HG03558 (cell line): ENCODE measurements at regions not wholly inside any gene's neighbourhood (a gene's known extent, or its start where the extent isn't known, plus 50 kb on each side); places are given as distances from the start of the nearest gene placed in this dataset.

Source experiments
- ATAC-seq: cut with Tn5 transposase; IDR thresholded peaks from one replicate; pipeline ENCODE4 v1.9.1; 2021; ENCODE audit warnings: moderate number of reproducible peaks; ENCODE audit not compliant: unreplicated experiment; ENCODE audit errors: extremely low read depth

DNA sequence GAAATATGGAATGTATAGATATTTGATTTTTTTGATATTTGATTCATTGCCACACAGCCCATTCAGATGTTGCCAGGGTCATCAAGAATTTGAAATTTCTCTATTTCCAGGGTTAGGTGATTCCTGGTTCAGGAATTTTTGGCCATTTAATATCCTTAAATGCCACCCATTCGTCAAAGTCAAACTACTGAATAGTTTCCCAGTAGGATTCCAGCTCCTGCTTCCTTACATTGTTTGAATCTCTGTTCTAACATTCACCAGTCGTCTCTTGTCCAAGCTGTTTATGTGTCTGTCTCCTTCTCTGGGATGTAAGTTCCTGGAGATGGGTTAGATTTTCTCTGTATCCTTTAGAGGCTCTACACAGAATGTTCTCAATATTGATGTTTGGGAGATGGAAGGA lies 124.9 kb upstream of the TLE3 start:
- ATAC-seq, result no peak

DNA sequence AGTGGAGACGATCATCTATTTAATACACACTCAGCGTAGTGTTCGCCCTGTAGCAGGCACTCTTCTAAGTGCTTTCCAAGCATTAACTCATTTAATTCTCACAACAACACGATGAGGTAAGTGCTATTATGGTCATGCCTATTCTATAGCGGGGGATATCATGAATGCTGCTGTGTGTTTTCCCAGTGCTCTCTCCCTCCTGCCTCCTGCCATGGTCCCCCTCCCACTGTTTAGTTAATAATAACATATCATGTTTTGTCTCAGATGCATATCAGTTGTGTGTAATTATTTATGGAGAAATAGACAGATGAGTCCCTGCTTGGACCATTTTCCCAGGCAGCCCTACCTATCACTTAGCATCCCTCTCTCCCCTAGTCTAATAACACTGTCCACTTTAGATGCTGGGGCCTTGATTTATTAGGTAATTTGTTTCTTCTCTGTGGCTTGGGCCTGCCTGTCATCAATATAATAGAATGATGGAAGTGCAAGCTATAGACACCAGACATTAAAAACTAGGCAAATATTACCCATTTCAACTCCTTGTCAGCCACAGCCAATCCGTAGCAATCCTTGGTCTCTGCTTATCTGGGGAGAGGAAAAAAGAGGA lies 122.9 kb upstream of the TLE3 start:
- ATAC-seq, result no peak

DNA sequence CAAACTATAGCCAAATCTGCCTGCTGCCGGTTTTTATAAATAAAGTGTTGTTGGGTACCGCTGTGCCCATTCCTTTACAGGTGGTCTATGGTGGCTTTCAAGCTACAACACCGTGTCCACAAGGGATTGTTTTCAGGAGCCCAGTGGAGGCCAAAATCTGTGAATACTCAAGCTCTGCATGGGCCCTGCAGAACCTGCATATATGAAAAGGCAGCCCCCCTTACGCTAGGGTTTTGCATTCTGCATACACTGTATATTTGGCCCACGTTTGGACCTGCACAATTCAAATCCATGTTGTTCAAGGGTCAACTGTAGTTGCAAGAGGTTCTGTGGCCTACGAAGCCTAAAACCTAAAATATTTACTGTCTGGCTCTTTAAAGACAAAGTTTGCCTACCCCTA lies 122.2 kb upstream of the TLE3 start:
- ATAC-seq, result no peak

DNA sequence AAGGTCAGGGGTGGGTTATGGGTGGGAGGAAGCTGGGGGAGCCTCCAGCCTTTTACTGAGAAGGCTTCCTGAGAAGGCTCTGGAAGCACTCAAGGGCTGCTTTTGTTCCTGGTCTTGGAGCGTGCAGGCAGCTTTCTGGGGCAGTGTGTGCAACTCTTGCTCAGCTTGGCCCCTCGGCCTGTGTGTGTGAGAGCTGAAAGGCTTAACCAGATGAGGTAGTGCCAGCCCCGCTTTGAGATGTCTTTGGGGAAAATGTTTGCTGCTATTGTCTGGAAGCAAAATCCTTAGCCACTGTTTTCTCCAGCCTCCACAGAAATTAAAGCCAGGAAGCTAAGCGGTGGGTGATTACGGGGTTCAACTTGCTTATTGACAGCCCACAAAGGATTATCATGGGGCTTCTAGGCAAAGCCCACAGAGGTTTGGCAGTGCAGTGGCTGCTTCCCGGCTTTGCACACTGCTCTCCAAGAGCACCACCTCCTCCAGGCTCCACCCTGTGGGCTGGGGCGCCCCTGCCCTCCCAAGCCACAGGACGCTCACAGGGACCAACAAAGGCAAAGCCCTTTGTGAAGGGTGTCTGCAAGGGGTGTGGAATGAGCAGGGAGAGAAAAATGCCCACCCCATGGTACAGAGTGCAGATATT lies 121.7 kb upstream of the TLE3 start:
- no peak for ATAC-seq

DNA sequence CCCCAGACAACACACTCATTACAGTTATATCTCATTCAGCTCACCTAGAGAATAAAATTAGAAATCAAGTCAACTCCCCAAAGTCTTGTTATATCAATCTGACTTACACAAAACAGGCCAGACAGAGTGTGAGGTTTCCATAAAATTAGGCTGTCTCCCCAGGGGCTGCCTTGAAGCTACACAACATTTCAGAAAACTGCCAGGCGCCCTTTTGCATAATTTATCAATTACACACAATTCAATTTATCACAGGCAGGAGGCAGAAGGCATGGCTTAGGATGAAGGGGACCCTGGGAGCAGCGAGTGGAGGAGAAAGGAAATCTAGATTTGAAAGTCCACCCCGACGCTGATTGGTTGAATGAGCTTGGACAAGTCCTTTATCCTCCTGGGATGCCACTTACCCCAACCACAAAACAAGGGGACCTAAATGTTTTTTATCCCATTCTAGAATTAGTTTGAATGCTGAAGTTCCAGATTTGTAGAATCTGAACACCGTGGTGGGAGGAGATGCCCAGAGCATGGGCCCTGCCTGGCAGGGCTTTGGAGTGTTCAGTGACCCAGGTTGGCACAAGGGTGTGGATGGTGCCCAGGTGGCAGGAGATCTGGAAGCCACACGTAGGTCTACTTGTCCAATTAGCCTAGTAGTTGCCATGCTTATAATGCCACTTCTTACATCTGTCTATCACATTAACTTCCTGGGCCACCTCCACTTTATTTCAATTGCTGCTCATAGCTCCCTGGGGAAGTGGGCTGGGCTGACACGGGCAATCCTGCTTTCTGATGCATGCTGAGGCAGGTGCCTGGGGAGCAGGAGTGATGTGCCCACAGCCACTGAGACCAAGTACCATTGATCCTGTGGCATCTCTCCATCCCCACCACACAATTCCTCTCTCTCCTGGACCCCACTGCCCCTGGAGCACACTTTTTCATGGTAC lies 119.8 kb upstream of the TLE3 start:
- ATAC-seq, result no peak

DNA sequence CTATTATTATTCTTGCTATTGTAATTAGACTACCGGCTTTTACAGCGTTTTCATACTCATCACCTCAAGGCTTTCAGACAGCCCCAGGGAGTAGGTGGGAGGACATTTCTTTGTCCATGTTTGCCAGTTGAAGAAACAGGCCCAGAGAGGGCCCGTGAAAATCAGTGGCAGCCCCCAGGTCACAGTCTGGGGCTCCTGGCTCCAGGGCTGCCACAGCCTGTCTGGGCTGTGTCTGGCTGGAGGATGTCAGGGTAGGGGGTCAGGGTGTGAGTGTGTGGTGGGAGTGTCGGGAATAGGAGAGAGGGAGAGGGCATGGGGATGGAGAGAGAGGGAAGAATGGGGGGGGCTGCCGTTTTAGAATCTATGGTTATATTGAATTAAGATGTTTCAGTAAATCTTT lies 118.2 kb upstream of the TLE3 start:
- no peak for ATAC-seq

DNA sequence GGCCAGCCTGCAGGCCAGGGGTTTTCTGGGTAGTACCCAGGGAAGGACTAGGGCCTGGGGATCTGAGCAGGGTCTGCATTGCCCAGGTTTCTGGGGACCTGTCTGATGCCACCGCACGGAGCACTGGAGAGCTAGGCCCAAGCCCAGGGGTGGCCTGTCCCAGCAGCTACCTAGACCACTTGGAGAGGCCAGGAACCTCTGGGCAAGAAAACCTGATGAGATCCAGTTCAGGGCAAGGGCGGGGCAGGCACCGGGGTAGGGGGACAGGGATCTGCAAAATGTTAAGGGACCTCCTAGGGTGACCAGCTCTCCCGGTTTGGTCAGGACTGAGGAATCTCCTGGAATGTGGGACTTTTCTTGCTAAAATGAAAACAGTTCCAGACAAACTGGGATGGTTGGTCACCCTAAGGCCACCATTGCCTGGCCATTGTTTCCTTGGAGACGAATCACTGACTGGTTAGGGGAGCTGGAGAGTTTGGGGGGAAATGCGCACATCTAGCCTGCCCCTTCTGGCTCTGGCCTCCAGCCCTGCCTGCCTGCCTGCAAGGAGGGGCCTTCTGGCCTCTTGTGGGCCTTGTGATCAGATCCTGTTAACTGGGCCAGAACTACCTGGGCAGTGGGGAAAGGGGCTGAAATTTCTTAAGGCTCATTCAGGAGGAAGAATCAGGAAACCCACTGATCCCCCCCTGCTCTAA lies 117.4 kb upstream of the TLE3 start:
- no peak for ATAC-seq

DNA sequence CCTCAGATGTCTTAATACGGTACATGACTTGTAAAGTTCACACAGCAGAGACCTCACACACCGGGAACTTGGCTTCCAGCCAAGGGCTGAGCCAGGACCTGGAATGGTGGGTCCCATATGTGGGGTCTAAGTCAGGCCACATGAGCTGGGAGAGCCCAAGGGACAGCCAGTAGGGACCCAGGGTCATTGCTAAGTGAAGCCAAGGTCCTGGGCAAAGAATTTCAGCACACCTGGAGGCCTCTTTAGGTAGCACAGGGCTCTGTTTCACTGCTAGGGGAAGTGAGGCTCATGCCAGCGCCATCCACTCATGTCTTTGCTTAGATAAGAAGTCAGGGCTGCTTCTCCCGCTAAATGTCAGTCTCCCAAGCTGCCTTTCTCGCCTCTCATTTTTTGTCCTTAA lies 116.6 kb upstream of the TLE3 start:
- ATAC-seq, result no peak

DNA sequence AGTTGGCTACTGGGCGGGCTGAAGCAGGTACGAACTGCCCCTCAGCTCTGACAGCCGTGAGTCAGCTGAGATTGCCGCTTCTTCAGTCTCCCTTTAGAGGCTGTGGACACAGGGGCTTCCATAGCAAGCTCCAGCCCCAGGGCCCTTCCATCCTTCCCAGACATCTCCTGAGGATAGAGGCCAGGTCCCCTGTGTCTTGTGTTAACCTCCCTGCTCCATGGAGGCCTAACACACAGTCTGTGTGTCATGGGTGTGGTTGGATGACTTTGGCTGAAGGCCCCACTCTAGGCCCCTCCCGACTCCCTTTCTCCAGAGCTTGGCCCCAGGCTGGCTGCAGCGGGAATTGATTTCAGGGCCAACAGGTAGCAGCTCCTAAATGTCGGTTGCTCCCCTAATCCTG lies 116.1 kb upstream of the TLE3 start:
- no peak for ATAC-seq

DNA sequence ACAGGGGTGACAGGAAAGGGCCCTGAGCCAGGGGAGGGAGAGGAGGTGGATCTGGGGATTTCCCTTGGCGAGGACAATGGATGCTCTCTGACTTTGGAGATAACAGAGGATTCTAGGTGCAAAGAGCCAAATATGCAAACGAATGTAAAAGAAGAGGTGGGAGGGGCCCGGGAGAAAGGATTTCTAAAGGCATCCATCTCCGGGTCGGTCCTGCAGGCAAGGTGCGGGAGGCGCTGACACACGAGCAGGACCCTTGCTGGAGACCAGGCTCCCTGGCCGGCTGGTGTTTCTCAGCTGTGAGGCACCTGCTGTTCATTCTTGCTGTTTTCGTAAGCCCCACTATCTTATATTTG lies 115.2 kb upstream of the TLE3 start:
- no peak for ATAC-seq

DNA sequence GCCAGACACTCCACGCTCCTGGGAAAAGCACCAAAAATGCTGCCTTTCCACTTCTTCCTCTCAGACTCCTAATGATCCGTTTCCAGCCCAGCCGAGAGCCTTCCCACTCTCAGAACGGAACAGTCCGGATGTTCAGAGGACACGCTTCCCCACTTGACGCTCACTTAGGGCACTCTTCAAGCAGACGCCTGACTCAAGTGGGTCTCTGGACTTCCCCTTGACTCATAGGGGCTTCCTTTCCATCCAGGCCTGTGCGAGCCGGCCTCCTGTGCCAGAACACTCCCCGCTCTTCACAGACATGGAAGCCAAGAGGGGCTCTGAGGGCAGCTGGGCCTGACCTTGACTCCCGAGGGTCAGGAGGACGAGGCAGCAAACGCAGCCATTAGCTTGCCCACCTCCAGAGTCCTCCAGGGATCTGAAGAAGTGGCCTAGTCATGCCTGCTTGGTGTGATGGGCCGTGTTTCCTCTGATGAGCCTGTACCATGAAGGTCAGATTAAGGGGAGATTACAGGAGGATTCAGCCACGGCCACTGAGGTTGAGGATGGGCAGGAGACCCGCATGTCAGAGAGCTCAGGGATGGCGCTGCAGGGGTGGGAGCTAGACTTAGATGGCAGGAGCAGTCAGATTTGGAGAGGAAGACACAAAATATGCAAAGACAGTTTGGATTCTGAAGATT lies 114.7 kb upstream of the TLE3 start:
- no peak for ATAC-seq

DNA sequence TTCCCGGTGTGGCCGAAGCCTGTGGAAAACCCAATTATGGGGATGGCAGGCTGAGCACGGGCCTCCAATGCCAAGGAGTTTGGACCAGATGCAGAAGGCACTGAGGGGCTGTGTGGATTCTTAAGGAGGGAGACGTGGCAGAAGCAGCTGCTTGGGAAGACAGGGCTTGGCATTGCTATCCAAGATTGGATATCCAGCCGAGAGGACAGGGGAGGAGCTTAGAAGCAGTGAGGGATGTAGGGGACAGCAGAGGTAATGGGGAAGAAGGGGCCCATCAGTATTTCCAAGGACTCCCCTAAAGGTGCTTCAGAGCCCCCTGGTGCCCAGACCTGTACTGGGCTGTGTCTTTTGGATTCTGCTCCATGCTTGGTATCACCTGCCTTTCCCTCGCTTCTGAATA lies 112.8 kb upstream of the TLE3 start:
- ATAC-seq, result no peak

DNA sequence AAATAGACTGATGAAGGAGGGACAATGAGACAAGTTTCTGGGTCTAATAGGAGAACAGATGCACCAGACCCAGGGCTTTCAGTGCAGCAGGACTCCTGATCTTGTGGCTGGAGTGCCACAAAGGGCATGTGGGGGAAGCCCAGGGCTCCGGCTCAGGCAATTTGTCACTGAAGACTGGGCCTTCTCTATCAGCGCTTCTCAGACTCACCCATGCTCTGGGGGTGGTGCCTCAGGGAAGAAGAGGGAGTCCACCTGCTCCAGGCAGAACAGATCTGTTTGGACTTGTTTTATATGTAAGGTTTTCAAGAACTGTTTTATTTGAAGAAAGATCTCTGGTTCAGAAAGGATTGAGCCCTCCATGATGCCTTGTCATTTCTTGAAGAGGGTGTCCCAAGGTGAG lies 112.4 kb upstream of the TLE3 start:
- no peak for ATAC-seq

DNA sequence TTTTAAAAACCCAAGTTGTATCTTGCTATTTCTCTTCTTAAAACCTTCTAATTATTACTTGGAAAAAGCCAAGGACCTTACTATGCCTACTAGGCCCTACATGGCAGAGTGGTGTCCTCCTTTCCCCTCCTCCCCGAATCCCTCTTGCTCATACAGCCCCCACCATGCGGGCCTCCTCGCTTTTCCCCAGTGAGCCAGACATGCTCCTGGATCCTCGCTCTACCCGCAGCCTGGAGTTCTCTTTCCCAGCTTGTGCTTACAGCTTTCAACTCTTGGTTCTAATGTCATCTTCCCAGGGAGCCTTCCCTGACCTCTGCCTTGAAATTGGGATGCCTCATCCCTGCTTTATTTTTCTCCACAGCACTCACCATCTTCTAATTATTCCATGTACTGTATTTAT lies 111.8 kb upstream of the TLE3 start:
- ATAC-seq, result no peak

DNA sequence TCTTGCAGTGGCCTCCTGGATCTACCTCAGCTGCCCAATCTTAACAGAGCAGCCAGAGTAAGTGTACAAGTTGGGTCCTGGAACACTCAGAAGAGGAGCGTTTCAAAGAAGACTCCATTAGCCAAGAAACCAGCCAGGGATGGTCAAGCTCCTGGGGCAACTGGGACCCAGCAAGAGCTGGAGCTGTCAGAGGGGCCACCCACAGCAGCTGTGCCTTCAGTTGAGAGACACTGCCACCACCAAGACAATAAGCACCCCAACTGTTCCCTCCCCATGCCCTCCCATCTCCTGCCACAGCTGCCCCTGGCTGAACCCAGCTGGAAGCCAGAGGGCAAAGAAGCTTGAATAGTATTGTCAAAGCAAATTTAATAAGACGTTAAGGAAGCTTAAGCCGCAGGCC lies 110.6 kb upstream of the TLE3 start:
- ATAC-seq, result no peak

DNA sequence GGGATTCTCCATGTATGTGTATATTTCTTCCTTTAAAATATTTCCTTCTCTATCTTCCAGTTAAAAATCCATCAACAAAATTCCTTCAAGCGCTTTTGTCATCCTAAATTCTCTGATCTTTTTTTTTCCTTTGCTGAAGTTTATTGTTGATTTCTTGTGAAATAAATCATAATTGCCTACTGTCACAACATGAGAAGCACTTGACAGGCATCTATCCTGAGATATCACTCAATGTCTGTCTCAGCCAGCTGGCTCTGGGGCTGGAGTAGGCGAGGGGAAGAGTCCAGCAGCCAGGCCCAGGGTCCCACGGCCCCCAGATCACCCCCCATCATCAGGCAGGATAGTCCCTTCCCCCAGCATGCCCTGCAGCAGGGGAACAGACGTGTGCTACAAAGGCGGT lies 109.0 kb upstream of the TLE3 start:
- no peak for ATAC-seq

DNA sequence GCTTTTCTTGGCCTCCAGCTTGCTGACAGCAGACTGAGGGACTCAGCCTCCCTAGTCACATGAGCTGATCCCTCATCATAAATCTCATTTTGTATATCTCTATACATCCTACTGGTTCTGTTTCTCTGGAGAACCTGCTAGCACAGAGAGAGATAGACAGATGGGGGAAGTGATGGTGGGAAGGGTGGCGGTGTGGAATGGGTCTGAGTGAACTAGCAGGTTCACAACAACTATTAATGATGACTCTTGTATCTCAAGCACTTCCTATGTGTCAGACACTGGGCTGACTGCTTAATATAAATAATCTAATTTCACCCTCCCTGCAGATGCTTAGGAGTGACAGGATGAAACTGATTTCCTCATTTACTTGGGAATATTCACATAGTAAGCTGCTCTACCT lies 106.9 kb upstream of the TLE3 start:
- no peak for ATAC-seq

DNA sequence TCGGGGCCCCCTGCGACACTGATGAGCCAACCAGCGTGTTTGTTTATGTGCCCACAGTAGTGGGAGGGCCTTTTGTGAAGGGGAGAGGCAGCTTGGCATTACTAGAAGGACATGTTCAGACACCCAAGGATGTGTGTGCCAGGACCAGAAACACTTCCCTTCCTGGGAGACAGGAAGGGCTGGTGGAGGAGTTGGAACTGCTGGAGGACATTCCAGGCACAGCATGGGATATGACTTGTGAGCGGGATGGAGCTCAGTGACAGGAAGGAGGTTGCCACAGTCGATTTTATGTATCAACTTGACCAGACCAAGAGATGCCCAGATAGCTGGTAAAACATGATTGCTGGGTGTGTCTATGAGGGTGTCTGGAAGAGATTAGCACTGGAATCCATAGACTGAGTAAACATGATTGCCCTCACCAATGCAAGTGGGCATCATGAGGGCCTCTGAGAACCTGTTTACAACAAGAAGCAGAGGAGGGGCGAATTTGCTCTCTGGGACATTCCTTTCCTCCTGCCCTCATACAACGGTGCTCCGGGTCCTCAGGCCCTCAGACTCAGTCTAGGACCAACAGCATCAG lies 106.4 kb upstream of the TLE3 start:
- ATAC-seq, result no peak

DNA sequence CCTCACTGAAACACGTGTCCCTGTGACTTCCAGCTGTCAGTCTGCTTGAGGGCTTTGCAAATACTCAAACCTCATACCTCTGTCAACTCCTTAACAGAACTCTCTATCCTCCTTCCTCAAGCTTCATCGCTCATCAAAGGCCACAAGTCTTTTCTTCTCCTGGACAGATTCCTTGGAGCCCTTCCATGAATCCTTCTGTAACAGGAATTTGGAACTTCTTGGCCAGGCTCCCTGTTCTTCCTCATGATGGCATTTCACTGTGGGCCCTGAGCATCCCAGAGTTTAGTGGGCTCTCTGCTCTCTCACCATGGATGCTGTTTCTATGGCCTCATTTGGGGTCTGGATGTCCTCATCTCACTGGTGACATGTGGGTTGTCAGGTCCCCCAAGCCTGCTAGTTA lies 105.0 kb upstream of the TLE3 start:
- ATAC-seq, result no peak

DNA sequence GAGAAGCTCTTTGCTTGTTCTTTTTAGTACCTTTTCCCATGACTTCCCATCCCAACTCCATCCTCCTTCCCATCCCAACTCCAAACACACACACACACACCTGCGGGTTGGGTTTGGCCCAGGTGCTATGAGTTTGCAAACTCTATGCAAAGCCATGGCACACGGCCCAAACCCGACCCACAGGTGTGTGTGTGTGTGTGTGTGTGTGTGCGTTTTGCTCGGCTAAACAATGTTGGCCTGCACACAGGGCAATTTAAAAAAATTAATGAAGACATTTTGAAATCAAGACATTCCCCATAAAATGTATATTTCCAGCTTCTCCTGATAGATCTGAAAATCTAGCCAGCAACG lies 103.7 kb upstream of the TLE3 start:
- ATAC-seq, result no peak
